Right lobe of liver (tissue), 6 donors: ENCODE measurements at regions not wholly inside any gene's neighbourhood (a gene's known extent, or its start where the extent isn't known, plus 50 kb on each side); places are given as distances from the start of the nearest gene placed in this dataset.

Source experiments
- ATAC-seq, 4 donors: fragments of 200-7000 bp; cut with Tn5 transposase; one replicate each; pipeline ENCODE4 v1.9.1; 2020; ENCODE audit warnings: mild to moderate bottlenecking in 4 of 4, moderate library complexity in 4 of 4
- DNase-seq, 3 donors: peaks; one replicate each; pipeline ENCODE4 v3.0.0-alpha.2; 2020
- H3K27ac ChIP-seq, 3 donors: fragments of 200-600 bp; one replicate each; pipeline ENCODE4 v1.8.0; 2022
- H3K27me3 ChIP-seq, 2 donors: fragments of 200-600 bp; one replicate each; pipeline ENCODE4 v1.8.0; 2022
- H3K36me3 ChIP-seq, 4 donors: fragments of 200-600 bp; sonication (generic) in 1 of 4; one replicate each; pipeline versions ENCODE4 v1.5.1 to v1.8.0; 2017 to 2022; ENCODE audit warnings: control low read depth in 1 of 4
- H3K4me1 ChIP-seq, 4 donors: fragments of 200-600 bp; sonication (generic) in 1 of 4; one replicate each; pipeline versions ENCODE4 v1.5.1 to v1.8.0; 2017 to 2022; ENCODE audit warnings: control low read depth in 1 of 4
- H3K4me3 ChIP-seq, 3 donors: fragments of 200-600 bp; one replicate each; pipeline ENCODE4 v1.8.0; 2022
- H3K9me3 ChIP-seq, 4 donors: fragments of 200-600 bp; sonication (generic) in 1 of 4; one replicate each; pipeline versions ENCODE4 v1.5.1 to v1.8.0; 2017 to 2022; ENCODE audit warnings: control low read depth in 1 of 4
- POLR2A ChIP-seq: fragments of 450-650 bp; IDR thresholded peaks from one replicate; pipeline ENCODE4 v1.6.1; 2017; ENCODE audit warnings: antibody characterized with exemption, mild to moderate bottlenecking
- WGBS: methylation state at CpG from one replicate; pipeline ENCODE4 v1.1.6; 2018; ENCODE audit warnings: low coverage, low lambda C conversion rate; ENCODE audit not compliant: insufficient coverage; ENCODE audit errors: missing lambda C conversion rate; 5-methylcytosine and 5-hydroxymethylcytosine counted together
- intact Hi-C, 2 donors: fragments of 100-400 bp; cut with DNase I; formaldehyde crosslinking; loops; one replicate each; pipeline versions ENCODE4 v1.11.2 to v1.14.1; 2022
- TF ChIP-seq, protein P1 (sequence below), 4 donors: fragments of 200-600 bp in 3 of 4; fragments of 450-650 bp in 1 of 4; IDR thresholded peaks; one replicate each; pipeline versions ENCODE4 v1.5.1 to v1.8.0; 2016 to 2022; ENCODE audit warnings: antibody characterized with exemption in 4 of 4, mild to moderate bottlenecking in 2 of 4
- donor health status: DM: no; HTN: yes; CAD: no.
- donor health status: DM: no; HTN: no; CAD: no.
- donor health status: DM: no; HTN: no; CAD: no.
- donor health status: DM: no; HTN: yes; CAD: no.
- donor health status: DM: no; HTN: yes; CAD: no.

DNA sequence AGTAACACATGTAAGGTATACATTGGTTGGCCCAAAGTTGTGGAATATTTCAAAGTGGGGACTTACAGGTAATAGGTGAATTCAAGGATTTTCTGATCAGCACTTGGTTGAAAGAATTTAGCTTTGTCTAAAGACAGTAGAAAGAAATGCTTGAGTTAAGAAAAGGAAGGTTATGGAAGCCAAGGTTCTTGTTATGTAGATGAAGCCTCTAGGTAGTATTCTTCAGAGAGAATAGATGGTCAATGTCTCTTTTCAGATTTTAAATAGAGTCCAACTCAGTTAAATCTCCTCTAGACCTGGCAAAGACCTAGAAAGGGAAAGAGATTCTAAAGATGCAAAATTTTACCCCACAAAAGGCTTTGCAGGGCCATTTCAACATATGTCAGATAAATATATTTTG, 157.4 kb downstream of the ANKRD30B start:
- TF ChIP-seq POLR2A = no peak
- TF ChIP-seq, protein P1, sequence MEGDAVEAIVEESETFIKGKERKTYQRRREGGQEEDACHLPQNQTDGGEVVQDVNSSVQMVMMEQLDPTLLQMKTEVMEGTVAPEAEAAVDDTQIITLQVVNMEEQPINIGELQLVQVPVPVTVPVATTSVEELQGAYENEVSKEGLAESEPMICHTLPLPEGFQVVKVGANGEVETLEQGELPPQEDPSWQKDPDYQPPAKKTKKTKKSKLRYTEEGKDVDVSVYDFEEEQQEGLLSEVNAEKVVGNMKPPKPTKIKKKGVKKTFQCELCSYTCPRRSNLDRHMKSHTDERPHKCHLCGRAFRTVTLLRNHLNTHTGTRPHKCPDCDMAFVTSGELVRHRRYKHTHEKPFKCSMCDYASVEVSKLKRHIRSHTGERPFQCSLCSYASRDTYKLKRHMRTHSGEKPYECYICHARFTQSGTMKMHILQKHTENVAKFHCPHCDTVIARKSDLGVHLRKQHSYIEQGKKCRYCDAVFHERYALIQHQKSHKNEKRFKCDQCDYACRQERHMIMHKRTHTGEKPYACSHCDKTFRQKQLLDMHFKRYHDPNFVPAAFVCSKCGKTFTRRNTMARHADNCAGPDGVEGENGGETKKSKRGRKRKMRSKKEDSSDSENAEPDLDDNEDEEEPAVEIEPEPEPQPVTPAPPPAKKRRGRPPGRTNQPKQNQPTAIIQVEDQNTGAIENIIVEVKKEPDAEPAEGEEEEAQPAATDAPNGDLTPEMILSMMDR (IDR thresholded peaks at IDR 0.05) = no peak
- DNase-seq (no peak), ATAC-seq (no peak)
- Histone ChIP-seq H3K9me3 (no peaks in the 10 kb centered on the region), H3K27ac (no peak overlapping the region), H3K36me3 (no peaks in the 10 kb centered on the region), H3K4me3 (no peak overlapping the region), H3K27me3 (no peaks in the 10 kb centered on the region), H3K4me1 (no peaks in the 10 kb centered on the region)
- intact Hi-C loops = no loop called here

DNA sequence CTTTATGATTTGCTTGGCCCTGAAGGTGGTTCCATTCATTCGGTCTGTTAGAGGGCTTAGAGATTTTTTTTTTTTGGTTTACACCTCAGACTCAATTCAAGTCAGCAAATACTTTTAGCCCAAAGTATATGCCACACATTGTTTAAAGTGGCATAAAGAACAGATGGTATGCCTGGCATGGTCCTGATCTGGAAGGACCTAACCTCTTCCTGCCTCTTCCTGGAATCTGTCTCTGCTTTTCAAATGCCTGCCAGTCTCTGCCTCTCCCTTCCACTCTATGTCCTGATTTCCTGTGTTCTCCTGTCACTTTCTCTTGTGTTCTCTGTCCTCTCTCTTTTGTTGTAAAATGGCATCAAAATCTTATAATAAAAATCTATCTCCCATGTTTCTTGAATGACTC, 158.0 kb downstream of the ANKRD30B start:
- 30% methylated on average over 1 of the region's 1 CpG for WGBS
- no peak overlapping the region for H3K4me3 ChIP-seq
- TF ChIP-seq POLR2A = no peak
- TF ChIP-seq, protein P1 (IDR thresholded peaks at IDR 0.05) = no peak
- no peaks in the 10 kb centered on the region for H3K36me3 ChIP-seq
- ATAC-seq = no peak
- intact Hi-C loops = no loop called here
- H3K9me3 ChIP-seq = no peaks in the 10 kb centered on the region
- DNase-seq = no peak
- no peak overlapping the region for H3K27ac ChIP-seq
- no peaks in the 10 kb centered on the region for H3K4me1 ChIP-seq
- H3K27me3 ChIP-seq = no peaks in the 10 kb centered on the region

DNA sequence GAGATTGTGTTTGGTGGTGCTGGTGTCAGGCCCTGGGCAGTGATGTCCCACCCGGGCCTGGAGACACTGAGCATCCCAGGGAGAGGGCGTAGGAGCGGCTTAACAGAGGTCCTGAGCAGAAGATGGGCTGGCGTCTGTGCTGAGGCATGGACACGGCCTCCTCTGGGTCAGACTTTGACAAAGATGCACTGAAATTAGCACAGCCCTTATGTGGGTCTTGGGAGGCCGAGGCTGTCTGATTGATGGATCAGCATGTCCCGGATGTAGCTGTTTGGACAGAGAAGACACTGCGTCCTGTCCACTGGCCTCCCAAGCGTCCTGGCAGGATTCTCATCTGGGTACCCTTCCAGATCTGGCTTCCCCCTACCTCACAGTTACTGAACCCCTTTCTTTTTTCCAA, 159.4 kb downstream of the ANKRD30B start:
- intact Hi-C loops = no loop called here
- Histone ChIP-seq H3K9me3 (no peaks in the 10 kb centered on the region), H3K27me3 (no peaks in the 10 kb centered on the region), H3K27ac (no peak overlapping the region), H3K4me3 (no peak overlapping the region), H3K4me1 (no peaks in the 10 kb centered on the region), H3K36me3 (no peaks in the 10 kb centered on the region)
- no CpG with 5 or more reads among the region's 9 CpGs for WGBS
- no peak for ATAC-seq
- DNase-seq = no peak
- TF ChIP-seq POLR2A = no peak
- TF ChIP-seq, protein P1 (IDR thresholded peaks at IDR 0.05) = no peak

DNA sequence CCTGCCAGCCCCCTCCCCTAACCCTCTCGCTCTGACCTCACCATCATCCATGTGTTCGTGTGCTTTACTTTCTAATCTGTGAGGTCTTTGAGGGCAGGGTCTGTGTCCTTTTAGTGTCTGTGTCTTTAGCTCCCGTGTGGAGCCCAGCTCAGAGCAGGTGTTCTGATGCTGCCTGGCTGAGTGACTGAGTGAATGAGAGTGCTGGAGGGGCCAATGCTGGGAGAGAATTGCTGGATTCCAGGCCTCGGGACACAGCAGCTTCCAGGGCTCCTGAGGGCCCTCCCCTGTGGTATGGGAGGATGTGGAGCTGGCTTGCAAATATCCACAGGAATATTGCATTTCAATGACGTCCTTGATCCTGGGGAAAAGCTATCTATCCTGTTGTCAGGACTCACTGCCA, 160.6 kb downstream of the ANKRD30B start:
- no peaks in the 10 kb centered on the region for H3K27me3 ChIP-seq
- no peak overlapping the region for H3K4me3 ChIP-seq
- TF ChIP-seq, protein P1 (IDR thresholded peaks at IDR 0.05) = no peak
- TF ChIP-seq POLR2A = no peak
- intact Hi-C loops = no loop called here
- ATAC-seq = no peak
- no peaks in the 10 kb centered on the region for H3K4me1 ChIP-seq
- no peaks in the 10 kb centered on the region for H3K9me3 ChIP-seq
- DNase-seq = no peak
- H3K36me3 ChIP-seq = no peaks in the 10 kb centered on the region
- no peak overlapping the region for H3K27ac ChIP-seq
- WGBS = 55% methylated on average over 4 of the region's 5 CpGs

DNA sequence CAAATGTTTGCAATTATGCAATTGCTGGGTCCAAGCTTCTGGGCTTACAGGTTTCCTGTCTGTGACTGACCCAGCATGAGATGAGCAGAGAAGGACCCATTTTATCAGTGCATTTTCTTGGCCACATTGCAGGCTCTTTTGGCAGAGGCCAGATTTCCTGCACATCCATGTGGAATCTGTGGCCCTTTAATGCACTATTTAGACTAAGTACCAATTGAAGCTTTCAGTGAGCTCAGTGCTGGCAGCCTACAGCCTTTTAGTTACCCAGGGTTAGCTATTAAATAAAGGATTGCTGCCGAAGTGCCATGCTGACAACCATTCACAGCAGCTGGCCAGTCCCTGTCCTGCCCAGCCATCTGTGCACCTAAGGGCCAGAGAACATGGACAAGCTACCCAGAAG, 165.0 kb downstream of the ANKRD30B start:
- TF ChIP-seq, protein P1 (IDR thresholded peaks at IDR 0.05) = no peak
- no peak for TF ChIP-seq POLR2A
- intact Hi-C loops = no loop called here
- no peak overlapping the region for H3K27ac ChIP-seq
- 25% methylated on average over 1 of the region's 1 CpG for WGBS
- H3K9me3 ChIP-seq = no peaks in the 10 kb centered on the region
- no peaks in the 10 kb centered on the region for H3K27me3 ChIP-seq
- DNase-seq (no peak), ATAC-seq (no peak)
- no peak overlapping the region for H3K4me3 ChIP-seq
- H3K4me1 ChIP-seq = no peaks in the 10 kb centered on the region
- no peaks in the 10 kb centered on the region for H3K36me3 ChIP-seq
